ENCODE measurements at regions not wholly inside any gene's neighbourhood (a gene's known extent, or its start where the extent isn't known, plus 50 kb on each side); places are given as distances from the start of the nearest gene placed in this dataset.

- TF ChIP-seq GLI4 (tag by site-specific recombination; IDR thresholded peaks at IDR 0.05) = no peak
- no peak for TF ChIP-seq PRDM4 (tag by site-specific recombination; IDR thresholded peaks at IDR 0.05)
- TF ChIP-seq ZFHX2 (tag by site-specific recombination; conservative IDR thresholded peaks at IDR 0.05) = no peak
- no peak for TF ChIP-seq PRDM2 (tag by site-specific recombination; IDR thresholded peaks at IDR 0.05; ENCODE audit: borderline replicate concordance)
- TF ChIP-seq REST (tag by site-specific recombination; IDR thresholded peaks at IDR 0.05) = no peak
- TF ChIP-seq YY1 (tag by site-specific recombination; IDR thresholded peaks at IDR 0.05) = no peak
- TF ChIP-seq CTCF (tag by site-specific recombination; IDR thresholded peaks at IDR 0.05) = no peak
- TF ChIP-seq ZNF621 (tag by site-specific recombination; IDR thresholded peaks at IDR 0.05) = no peak
- no peak for TF ChIP-seq ZNF707 (tag by site-specific recombination; IDR thresholded peaks at IDR 0.05)
- TF ChIP-seq ATF2 (tag by site-specific recombination; IDR thresholded peaks at IDR 0.05; ENCODE audit: low read depth) = no peak
- TF ChIP-seq HOXA7 (CRISPR knock-in tag; IDR thresholded peaks at IDR 0.05; ENCODE audit: borderline replicate concordance) = no peak
These were observed 360.3 kb downstream of the IRS1 start for GRCh38 chr2:226439337-226439736.
